ENCODE measurements at regions not wholly inside any gene's neighbourhood (a gene's known extent, or its start where the extent isn't known, plus 50 kb on each side); places are given as distances from the start of the nearest gene placed in this dataset.

- Histone ChIP-seq H3K27ac (no peak overlapping the region), H3K4me1 (no peaks in the 10 kb centered on the region), H3K27me3 (no peaks in the 10 kb centered on the region), H3K36me3 (ENCODE audit: low read depth, missing control alignments) (no peaks in the 10 kb centered on the region), H3K4me3 (no peak overlapping the region), H3K9me3 (no peaks in the 10 kb centered on the region)
- WGBS, 2 donors, result 67 to 70% methylated on average over 6 of the region's 6 CpGs
- TF ChIP-seq CTCF (IDR thresholded peaks at IDR 0.05) (no peak), POLR2A (IDR thresholded peaks at IDR 0.05) (no peak)
- intact Hi-C loops (cut with DNase I; ENCODE audit: low total_unique reads), result no loop called here
- no peak for DNase-seq
These were observed 181.6 kb upstream of the POU2AF2 start for GRCh38 chr11:111063726-111064517.

- 92 to 94% methylated on average over 3 of the region's 3 CpGs for WGBS, 2 donors
- no peaks in the 10 kb centered on the region for H3K36me3 ChIP-seq (ENCODE audit: low read depth, missing control alignments)
- H3K27me3 ChIP-seq, result no peaks in the 10 kb centered on the region
- H3K27ac ChIP-seq, result no peak overlapping the region
- H3K4me3 ChIP-seq, result no peak overlapping the region
- intact Hi-C loops (cut with DNase I; ENCODE audit: low total_unique reads), result no loop called here
- H3K9me3 ChIP-seq, result no peaks in the 10 kb centered on the region
- TF ChIP-seq CTCF (IDR thresholded peaks at IDR 0.05) (no peak), POLR2A (IDR thresholded peaks at IDR 0.05) (no peak)
- DNase-seq, result no peak
- no peaks in the 10 kb centered on the region for H3K4me1 ChIP-seq
These were observed 183.1 kb upstream of the POU2AF2 start for GRCh38 chr11:111062420-111062819.

GRCh38 chr11:111059726-111060125 lies 185.8 kb upstream of the POU2AF2 start:
- no peak for TF ChIP-seq CTCF (IDR thresholded peaks at IDR 0.05)
- no peak for TF ChIP-seq POLR2A (IDR thresholded peaks at IDR 0.05)
- no peaks in the 10 kb centered on the region for H3K27me3 ChIP-seq

GRCh38 chr11:111049131-111049530 lies 196.4 kb upstream of the POU2AF2 start:
- no peak overlapping the region for H3K27ac ChIP-seq
- no peak for DNase-seq
- no peaks in the 10 kb centered on the region for H3K9me3 ChIP-seq
- H3K4me1 ChIP-seq, result peaks cover 6% of the 10 kb centered on the region
- 73 to 81% methylated on average over 4 of the region's 4 CpGs for WGBS, 2 donors
- intact Hi-C loops (cut with DNase I; ENCODE audit: low total_unique reads), result no loop called here
- H3K27me3 ChIP-seq, result no peaks in the 10 kb centered on the region
- TF ChIP-seq CTCF (IDR thresholded peaks at IDR 0.05) (no peak), POLR2A (IDR thresholded peaks at IDR 0.05) (no peak)
- no peak overlapping the region for H3K4me3 ChIP-seq
- H3K36me3 ChIP-seq (ENCODE audit: low read depth, missing control alignments), result no peaks in the 10 kb centered on the region

More at GRCh38 chr11:111059726-111060125, 185.8 kb upstream of the POU2AF2 start:
- Histone ChIP-seq H3K4me1 (no peaks in the 10 kb centered on the region), H3K4me3 (no peak overlapping the region), H3K9me3 (no peaks in the 10 kb centered on the region), H3K27ac (no peak overlapping the region), H3K36me3 (ENCODE audit: low read depth, missing control alignments) (no peaks in the 10 kb centered on the region)
- DNase-seq, result no peak
- intact Hi-C loops (cut with DNase I; ENCODE audit: low total_unique reads), result no loop called here

- no peak for DNase-seq
- TF ChIP-seq POLR2A (IDR thresholded peaks at IDR 0.05), result no peak
- TF ChIP-seq CTCF (IDR thresholded peaks at IDR 0.05), result no peak
- Histone ChIP-seq H3K36me3 (ENCODE audit: low read depth, missing control alignments) (no peaks in the 10 kb centered on the region), H3K27ac (no peak overlapping the region), H3K27me3 (no peaks in the 10 kb centered on the region), H3K9me3 (no peaks in the 10 kb centered on the region), H3K4me3 (no peak overlapping the region), H3K4me1 (peaks cover 6% of the 10 kb centered on the region)
- 90 to 95% methylated on average over 7 of the region's 7 CpGs for WGBS, 2 donors
- intact Hi-C loops (cut with DNase I; ENCODE audit: low total_unique reads), result no loop called here
These were observed 198.2 kb upstream of the POU2AF2 start for GRCh38 chr11:111047374-111047773.

Measured in testis (tissue), 2 donors.